ENCODE measurements at regions not wholly inside any gene's neighbourhood (a gene's known extent, or its start where the extent isn't known, plus 50 kb on each side); places are given as distances from the start of the nearest gene placed in this dataset.

- Histone ChIP-seq H3K4me3 (ENCODE audit: severe bottlenecking) (no peak overlapping the region), H3K4me1 (ENCODE audit: insufficient read depth, poor library complexity, severe bottlenecking) (no peaks in the 10 kb centered on the region), H3K9me3 (ENCODE audit: severe bottlenecking) (no peaks in the 10 kb centered on the region), H3K27ac (ENCODE audit: poor library complexity, severe bottlenecking) (no peak overlapping the region), H3K27me3 (ENCODE audit: insufficient read depth, poor library complexity, severe bottlenecking) (no peaks in the 10 kb centered on the region), H3K36me3 (ENCODE audit: low read depth) (no peaks in the 10 kb centered on the region)
- no peak for DNase-seq (ENCODE audit: low spot score)
- no peak for ATAC-seq (ENCODE audit: low read depth)
- no peak for TF ChIP-seq CTCF (IDR thresholded peaks at IDR 0.05; ENCODE audit: poor library complexity, severe bottlenecking)
Observed at GRCh38 chr15:35191783-35192182, 106.7 kb upstream of the NANOGP8 start.

DNA sequence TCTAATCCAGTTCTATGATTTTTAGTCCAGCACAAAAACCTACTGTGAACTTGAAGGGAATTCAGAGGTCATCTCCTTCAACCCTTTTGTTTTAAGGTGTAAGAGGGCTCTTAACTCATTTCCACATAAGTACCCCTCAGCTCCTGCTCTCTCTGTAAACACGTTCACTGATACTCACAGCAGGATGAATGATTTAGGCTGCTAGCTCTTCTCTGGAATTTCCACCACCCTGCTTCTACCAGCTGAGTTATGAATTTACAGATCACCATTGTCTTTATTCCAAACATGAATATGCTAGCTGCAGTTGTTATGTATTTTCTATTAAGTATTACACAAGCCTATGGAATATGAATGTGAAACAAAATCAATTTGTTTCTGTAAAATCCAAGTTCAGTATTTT, 101.3 kb upstream of the NANOGP8 start:
- DNase-seq (ENCODE audit: low spot score) = no peak
- no peak overlapping the region for H3K27ac ChIP-seq (ENCODE audit: poor library complexity, severe bottlenecking)
- no peaks in the 10 kb centered on the region for H3K27me3 ChIP-seq (ENCODE audit: insufficient read depth, poor library complexity, severe bottlenecking)
- no peaks in the 10 kb centered on the region for H3K9me3 ChIP-seq (ENCODE audit: severe bottlenecking)
- no peak for TF ChIP-seq CTCF (IDR thresholded peaks at IDR 0.05; ENCODE audit: poor library complexity, severe bottlenecking)
- H3K4me3 ChIP-seq (ENCODE audit: severe bottlenecking) = no peak overlapping the region
- no peaks in the 10 kb centered on the region for H3K4me1 ChIP-seq (ENCODE audit: insufficient read depth, poor library complexity, severe bottlenecking)
- no peaks in the 10 kb centered on the region for H3K36me3 ChIP-seq (ENCODE audit: low read depth)
- no peak for ATAC-seq (ENCODE audit: low read depth)

GRCh38 chr15:35184646-35185045, 99.6 kb upstream of the NANOGP8 start:
- H3K4me1 ChIP-seq (ENCODE audit: insufficient read depth, poor library complexity, severe bottlenecking) = no peaks in the 10 kb centered on the region
- no peaks in the 10 kb centered on the region for H3K9me3 ChIP-seq (ENCODE audit: severe bottlenecking)
- H3K27me3 ChIP-seq (ENCODE audit: insufficient read depth, poor library complexity, severe bottlenecking) = no peaks in the 10 kb centered on the region
- H3K27ac ChIP-seq (ENCODE audit: poor library complexity, severe bottlenecking) = no peak overlapping the region
- ATAC-seq (ENCODE audit: low read depth) (no peak), DNase-seq (ENCODE audit: low spot score) (no peak)
- H3K4me3 ChIP-seq (ENCODE audit: severe bottlenecking) = no peak overlapping the region
- no peaks in the 10 kb centered on the region for H3K36me3 ChIP-seq (ENCODE audit: low read depth)
- no peak for TF ChIP-seq CTCF (IDR thresholded peaks at IDR 0.05; ENCODE audit: poor library complexity, severe bottlenecking)

GRCh38 chr15:35182841-35183479, 97.9 kb upstream of the NANOGP8 start:
- H3K27ac ChIP-seq (ENCODE audit: poor library complexity, severe bottlenecking) = no peak overlapping the region
- no peak for ATAC-seq (ENCODE audit: low read depth)
- H3K36me3 ChIP-seq (ENCODE audit: low read depth) = no peaks in the 10 kb centered on the region
- no peaks in the 10 kb centered on the region for H3K4me1 ChIP-seq (ENCODE audit: insufficient read depth, poor library complexity, severe bottlenecking)
- no peak for DNase-seq (ENCODE audit: low spot score)
- no peak for TF ChIP-seq CTCF (IDR thresholded peaks at IDR 0.05; ENCODE audit: poor library complexity, severe bottlenecking)
- no peaks in the 10 kb centered on the region for H3K27me3 ChIP-seq (ENCODE audit: insufficient read depth, poor library complexity, severe bottlenecking)
- no peak overlapping the region for H3K4me3 ChIP-seq (ENCODE audit: severe bottlenecking)
- H3K9me3 ChIP-seq (ENCODE audit: severe bottlenecking) = no peaks in the 10 kb centered on the region

DNA sequence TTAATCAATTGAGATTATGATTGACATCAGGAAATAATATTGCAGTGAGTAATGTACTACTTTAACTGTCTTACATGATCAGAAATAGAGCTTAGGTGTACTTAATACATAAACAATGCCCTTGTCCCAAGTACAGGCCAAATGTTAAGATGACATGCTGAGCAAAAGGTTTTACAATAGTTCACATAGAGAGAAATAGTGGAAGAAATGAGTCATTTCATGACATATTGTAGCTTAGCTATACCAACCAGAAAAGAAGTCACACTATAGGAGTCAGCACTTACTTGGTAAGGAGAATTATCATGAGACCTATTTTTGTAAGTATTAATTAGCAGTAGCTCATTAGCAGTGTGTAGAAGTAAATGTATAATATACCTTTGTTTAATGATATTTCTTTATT, 96.4 kb upstream of the NANOGP8 start:
- Histone ChIP-seq H3K9me3 (ENCODE audit: severe bottlenecking) (no peaks in the 10 kb centered on the region), H3K36me3 (ENCODE audit: low read depth) (no peaks in the 10 kb centered on the region), H3K27ac (ENCODE audit: poor library complexity, severe bottlenecking) (no peak overlapping the region), H3K4me3 (ENCODE audit: severe bottlenecking) (no peak overlapping the region), H3K4me1 (ENCODE audit: insufficient read depth, poor library complexity, severe bottlenecking) (no peaks in the 10 kb centered on the region), H3K27me3 (ENCODE audit: insufficient read depth, poor library complexity, severe bottlenecking) (no peaks in the 10 kb centered on the region)
- no peak for TF ChIP-seq CTCF (IDR thresholded peaks at IDR 0.05; ENCODE audit: poor library complexity, severe bottlenecking)
- ATAC-seq (ENCODE audit: low read depth) (peak; percentile 79), DNase-seq (ENCODE audit: low spot score) (no peak)
